Fibroblast of lung (primary cell): ENCODE measurements at regions not wholly inside any gene's neighbourhood (a gene's known extent, or its start where the extent isn't known, plus 50 kb on each side); places are given as distances from the start of the nearest gene placed in this dataset.

Experiments used
- CTCF ChIP-seq, 2 donors: IDR thresholded peaks in 1 of 2; conservative IDR thresholded peaks in 1 of 2; 1 replicate in 1 of 2; 2 replicates in 1 of 2; pipeline ENCODE4 v1.5.1; 2011 to 2012; ENCODE audit warnings: low read length in 2 of 2, control low read depth in 1 of 2, inconsistent platforms in 1 of 2, low read depth in 1 of 2, mild to moderate bottlenecking in 1 of 2
- EZH2 ChIP-seq: IDR thresholded peaks from 2 replicates; pipeline ENCODE4 v1.5.1; 2012; ENCODE audit warnings: low read length, control low read depth, mild to moderate bottlenecking; ENCODE audit errors: missing control alignments

GRCh38 chr13:58633226-58633625 is 1001.7 kb downstream of the PCDH17 start:
- TF ChIP-seq CTCF (conservative IDR thresholded peaks at IDR 0.05 in 1 of 2, IDR thresholded peaks at IDR 0.05 in 1 of 2; ENCODE audit: low read depth in 1 of 2, low read length in 2 of 2) (no peak), EZH2 (no peak)
